Fibroblast of pulmonary artery (primary cell): ENCODE measurements at regions not wholly inside any gene's neighbourhood (a gene's known extent, or its start where the extent isn't known, plus 50 kb on each side); places are given as distances from the start of the nearest gene placed in this dataset.

Source experiments
- DNase-seq: peaks from one replicate; pipeline ENCODE4 v3.0.0-alpha.2; 2010; ENCODE audit warnings: low read depth
- H3K4me3 ChIP-seq: replicated peaks from 2 replicates; pipeline ENCODE4 v1.5.1; 2011; ENCODE audit warnings: low read depth, mild to moderate bottlenecking, control low read depth, low read length, moderate library complexity
- CTCF ChIP-seq: IDR thresholded peaks from 2 replicates; pipeline ENCODE4 v1.5.1; 2011; ENCODE audit warnings: mild to moderate bottlenecking, control low read depth, low read length, inconsistent platforms; ENCODE audit errors: missing control alignments

GRCh38 chr4:120977435-120977997 is 55.0 kb upstream of the PRDM5 start:
- DNase-seq: peak; percentile 76
- peak; percentile 86 for TF ChIP-seq CTCF
- H3K4me3 ChIP-seq: no peak overlapping the region

GRCh38 chr4:120973207-120973606 is 50.7 kb upstream of the PRDM5 start:
- no peak for DNase-seq
- no peak overlapping the region for H3K4me3 ChIP-seq
- no peak for TF ChIP-seq CTCF
